ENCODE measurements at regions not wholly inside any gene's neighbourhood (a gene's known extent, or its start where the extent isn't known, plus 50 kb on each side); places are given as distances from the start of the nearest gene placed in this dataset.

GRCh38 chr11:115778928-115779650 lies 274.9 kb upstream of the CADM1 start:
- DNase-seq, result no peak

- no peak for DNase-seq
Observed at GRCh38 chr11:115776916-115777315, 272.7 kb upstream of the CADM1 start.

- DNase-seq, result no peak
Observed at GRCh38 chr11:115775846-115776245, 271.6 kb upstream of the CADM1 start.

GRCh38 chr11:115774756-115775155 lies 270.5 kb upstream of the CADM1 start:
- DNase-seq, result no peak

GRCh38 chr11:115769891-115770290 lies 265.7 kb upstream of the CADM1 start:
- no peak for DNase-seq

- no peak for DNase-seq
Observed at GRCh38 chr11:115767883-115768282, 263.7 kb upstream of the CADM1 start.

GRCh38 chr11:115767047-115767802 lies 263.0 kb upstream of the CADM1 start:
- no peak for DNase-seq

- no peak for DNase-seq
Observed at GRCh38 chr11:115766561-115766960, 262.3 kb upstream of the CADM1 start.

GRCh38 chr11:115765803-115766239 lies 261.6 kb upstream of the CADM1 start:
- DNase-seq, result no peak

- no peak for DNase-seq
Observed at GRCh38 chr11:115764176-115764575, 260.0 kb upstream of the CADM1 start.

- DNase-seq, result no peak
Observed at GRCh38 chr11:115761817-115762216, 257.6 kb upstream of the CADM1 start.

- DNase-seq, result no peak
Observed at GRCh38 chr11:115761348-115761747, 257.1 kb upstream of the CADM1 start.

- no peak for DNase-seq
Observed at GRCh38 chr11:115760461-115761320, 256.5 kb upstream of the CADM1 start.

GRCh38 chr11:115759622-115760460 lies 255.6 kb upstream of the CADM1 start:
- no peak for DNase-seq

GRCh38 chr11:115758011-115758410 lies 253.8 kb upstream of the CADM1 start:
- no peak for DNase-seq

- DNase-seq, result no peak
Observed at GRCh38 chr11:115751243-115752015, 247.2 kb upstream of the CADM1 start.

GRCh38 chr11:115745610-115746512 lies 241.6 kb upstream of the CADM1 start:
- DNase-seq, result no peak

GRCh38 chr11:115745066-115745465 lies 240.9 kb upstream of the CADM1 start:
- DNase-seq, result no peak

GRCh38 chr11:115743719-115744118 lies 239.5 kb upstream of the CADM1 start:
- no peak for DNase-seq

GRCh38 chr11:115741376-115742107 lies 237.3 kb upstream of the CADM1 start:
- DNase-seq, result no peak

Data from activated CD8-positive, alpha-beta memory T cell treated with anti-CD3 and anti-CD28 coated beads for 24 hours (primary cell).